GM23338 (cell line): ENCODE measurements at regions not wholly inside any gene's neighbourhood (a gene's known extent, or its start where the extent isn't known, plus 50 kb on each side); places are given as distances from the start of the nearest gene placed in this dataset.

Experiments
- ATAC-seq: fragments of 200-7000 bp; cut with Tn5 transposase; 3 replicates; pipeline ENCODE4 v1.9.1; 2020
- DNase-seq: peaks from one replicate; pipeline ENCODE4 v3.0.0-alpha.2; 2015; ENCODE audit warnings: low spot score
- H2AFZ ChIP-seq: fragments of 200-600 bp; sonication (generic); 2 replicates; pipeline ENCODE4 v1.8.0; 2016; ENCODE audit warnings: antibody characterized with exemption, mild to moderate bottlenecking, moderate library complexity
- H3F3A ChIP-seq: fragments of 200-600 bp; sonication (generic); replicated peaks from 2 replicates; pipeline ENCODE4 v1.8.0; 2017; ENCODE audit warnings: antibody characterized with exemption, mixed run types, low read depth
- H3K27ac ChIP-seq: fragments of 200-600 bp; sonication (generic); 2 replicates; pipeline ENCODE4 v1.6.1; 2016; ENCODE audit warnings: low read depth
- H3K27me3 ChIP-seq: fragments of 200-600 bp; sonication (generic); 2 replicates; pipeline ENCODE4 v1.8.0; 2016; ENCODE audit warnings: mild to moderate bottlenecking, mixed run types, moderate library complexity; ENCODE audit not compliant: insufficient read depth
- H3K36me3 ChIP-seq: fragments of 200-600 bp; sonication (generic); 2 replicates; pipeline ENCODE4 v1.8.0; 2016; ENCODE audit warnings: mild to moderate bottlenecking; ENCODE audit not compliant: insufficient read depth
- H3K4me1 ChIP-seq: fragments of 200-600 bp; sonication (generic); 2 replicates; pipeline ENCODE4 v1.8.0; 2016; ENCODE audit warnings: mild to moderate bottlenecking, moderate library complexity; ENCODE audit not compliant: insufficient read depth
- H3K4me2 ChIP-seq: fragments of 200-600 bp; sonication (generic); 2 replicates; pipeline ENCODE4 v1.7.1; 2017; ENCODE audit warnings: mixed run types
- H3K4me3 ChIP-seq: fragments of 200-600 bp; sonication (generic); 2 replicates; pipeline ENCODE4 v1.6.1; 2016; ENCODE audit warnings: mixed run types
- H3K79me2 ChIP-seq: fragments of 200-600 bp; sonication (generic); replicated peaks from 2 replicates; pipeline ENCODE4 v1.8.0; 2017; ENCODE audit warnings: mild to moderate bottlenecking; ENCODE audit not compliant: insufficient read depth
- H3K9me2 ChIP-seq: fragments of 200-600 bp; sonication (generic); 2 replicates; pipeline ENCODE4 v1.8.0; 2017; ENCODE audit not compliant: insufficient read depth
- H4K20me1 ChIP-seq: fragments of 200-600 bp; sonication (generic); replicated peaks from 2 replicates; pipeline ENCODE4 v1.8.0; 2017; ENCODE audit warnings: mild to moderate bottlenecking; ENCODE audit not compliant: insufficient read depth
- H3K27ac Mint-ChIP-seq: 2 replicates; pipeline ENCODE4 v1.8.0; 2020; ENCODE audit warnings: inconsistent platforms, mild to moderate bottlenecking, moderate library complexity, mixed read lengths
- H3K27me3 Mint-ChIP-seq: 3 replicates; pipeline ENCODE4 v1.8.0; 2022; ENCODE audit warnings: low read depth, mild to moderate bottlenecking, moderate library complexity, mixed read lengths, inconsistent platforms; ENCODE audit not compliant: insufficient read depth, poor library complexity
- H3K36me3 Mint-ChIP-seq: 3 replicates; pipeline ENCODE4 v1.8.0; 2021; ENCODE audit warnings: low read depth, mild to moderate bottlenecking, inconsistent platforms, moderate library complexity, mixed read lengths
- H3K4me1 Mint-ChIP-seq: 3 replicates; pipeline ENCODE4 v1.8.0; 2020; ENCODE audit warnings: mild to moderate bottlenecking, inconsistent platforms, mixed read lengths
- H3K4me3 Mint-ChIP-seq: 3 replicates; pipeline ENCODE4 v1.8.0; 2021; ENCODE audit warnings: moderate library complexity, mild to moderate bottlenecking, inconsistent platforms, mixed read lengths
- H3K9me3 Mint-ChIP-seq: 3 replicates; pipeline ENCODE4 v1.8.0; 2020; ENCODE audit warnings: moderate library complexity, mild to moderate bottlenecking, inconsistent platforms, mixed read lengths
- CREB1 ChIP-seq: fragments of 250-450 bp; sonication (Bioruptor Pico); IDR thresholded peaks from 2 replicates; pipeline ENCODE4 v1.5.0; 2020; ENCODE audit warnings: low read depth, mild to moderate bottlenecking, moderate library complexity
- CTCF ChIP-seq, 2 experiments: fragments of 200-600 bp in 1 of 2; sonication (generic) in 1 of 2; conservative IDR thresholded peaks; 2 replicates each; pipeline versions ENCODE4 v1.5.1 to v1.6.1; 2016 to 2017; ENCODE audit warnings: antibody characterized with exemption in 2 of 2, low read depth in 2 of 2, mild to moderate bottlenecking in 2 of 2, moderate library complexity in 1 of 2
- ETS1 ChIP-seq: IDR thresholded peaks from 2 replicates; pipeline ENCODE4 v1.6.1; 2016; ENCODE audit warnings: antibody characterized with exemption
- EZH2 ChIP-seq: fragments of 200-600 bp; sonication (generic); IDR thresholded peaks from one replicate; pipeline ENCODE4 v1.8.0; 2017; ENCODE audit warnings: antibody characterized with exemption, mild to moderate bottlenecking, low read depth; ENCODE audit not compliant: unreplicated experiment
- JUNB ChIP-seq: IDR thresholded peaks from one replicate; pipeline ENCODE4 v1.6.1; 2016; ENCODE audit warnings: antibody characterized with exemption; ENCODE audit not compliant: unreplicated experiment
- NANOG ChIP-seq: IDR thresholded peaks from 2 replicates; pipeline ENCODE4 v1.6.1; 2016; ENCODE audit warnings: antibody characterized with exemption, borderline replicate concordance
- POLR2AphosphoS5 ChIP-seq: IDR thresholded peaks from 2 replicates; pipeline ENCODE4 v1.6.1; 2016; ENCODE audit warnings: antibody characterized with exemption, low read depth
- ZNF114 ChIP-seq: fragments of 250-450 bp; sonication (Bioruptor Pico); IDR thresholded peaks from 2 replicates; pipeline ENCODE4 v1.5.0; 2020; ENCODE audit warnings: mild to moderate bottlenecking, moderate library complexity
- ZNF331 ChIP-seq: fragments of 250-450 bp; sonication (Bioruptor Pico); IDR thresholded peaks from 2 replicates; pipeline ENCODE4 v1.5.0; 2020; ENCODE audit warnings: low read depth, mild to moderate bottlenecking, moderate library complexity
- ZNF462 ChIP-seq: fragments of 250-450 bp; sonication (Bioruptor Pico); IDR thresholded peaks from 2 replicates; pipeline ENCODE4 v1.5.0; 2020; ENCODE audit warnings: mild to moderate bottlenecking, moderate library complexity

GRCh38 chr16:62445909-62446308 is 409.7 kb upstream of the CDH8 start:
- Histone ChIP-seq H3K4me3 (no peak overlapping the region), H3K79me2 (no peaks in the 10 kb centered on the region), H3K27me3 (no peaks in the 10 kb centered on the region), H3K4me1 (peaks cover 16% of the 10 kb centered on the region), H3K36me3 (no peaks in the 10 kb centered on the region), H3K4me2 (no peak overlapping the region), H3K9me2 (0 out of 2 replicates have a peak, but pooled peaks cover 5% of the 10 kb centered on the region), H3K27ac (no peak overlapping the region), H4K20me1 (no peaks in the 10 kb centered on the region), H3F3A (no peaks in the 10 kb centered on the region), H2AFZ (no peak overlapping the region)
- H3K9me3 Mint-ChIP-seq = peaks cover 8% of the 10 kb centered on the region; the same call in 2 of the 3 replicates
- DNase-seq (no peak), ATAC-seq (no peak)
- H3K27me3 Mint-ChIP-seq = no peaks in the 10 kb centered on the region
- H3K4me3 Mint-ChIP-seq = no peak overlapping the region
- TF ChIP-seq EZH2 (no peak), CTCF (conservative IDR thresholded peaks at IDR 0.05; ENCODE audit: low read depth in 2 of 2) (no peak), POLR2AphosphoS5 (no peak)
- peaks cover 17% of the 10 kb centered on the region for H3K4me1 Mint-ChIP-seq
- H3K27ac Mint-ChIP-seq = no peak overlapping the region
- H3K36me3 Mint-ChIP-seq = peaks cover 5% of the 10 kb centered on the region; the same call in 2 of the 3 replicates

GRCh38 chr16:62424206-62424605 is 388.0 kb upstream of the CDH8 start:
- H3K36me3 Mint-ChIP-seq = no peaks in the 10 kb centered on the region
- Histone ChIP-seq H3K27me3 (no peaks in the 10 kb centered on the region), H3K4me1 (no peaks in the 10 kb centered on the region), H2AFZ (no peak overlapping the region), H3K36me3 (no peaks in the 10 kb centered on the region), H4K20me1 (no peaks in the 10 kb centered on the region), H3K9me2 (peaks cover 6% of the 10 kb centered on the region; the same call in 1 of the 2 replicates), H3K27ac (no peak overlapping the region), H3K79me2 (no peaks in the 10 kb centered on the region), H3F3A (no peaks in the 10 kb centered on the region), H3K4me3 (no peak overlapping the region), H3K4me2 (no peak overlapping the region)
- no peak overlapping the region for H3K27ac Mint-ChIP-seq
- no peak overlapping the region for H3K4me3 Mint-ChIP-seq
- peaks cover 2% of the 10 kb centered on the region for H3K27me3 Mint-ChIP-seq
- ATAC-seq (no peak), DNase-seq (no peak)
- no peaks in the 10 kb centered on the region for H3K9me3 Mint-ChIP-seq
- no peaks in the 10 kb centered on the region; the same call in 2 of the 3 replicates for H3K4me1 Mint-ChIP-seq
- no peak for TF ChIP-seq JUNB
- TF ChIP-seq CTCF (conservative IDR thresholded peaks at IDR 0.05; ENCODE audit: low read depth in 2 of 2) = no peak
- no peak for TF ChIP-seq ZNF462 (CRISPR knock-in tag)
- TF ChIP-seq NANOG = no peak
- TF ChIP-seq ZNF114 = no peak
- TF ChIP-seq ETS1 = no peak
- no peak for TF ChIP-seq POLR2AphosphoS5
- TF ChIP-seq EZH2 = no peak
- no peak for TF ChIP-seq CREB1 (CRISPR knock-in tag)
- TF ChIP-seq ZNF331 (CRISPR knock-in tag) = no peak
